HCT116 (cell line): ENCODE measurements at regions not wholly inside any gene's neighbourhood (a gene's known extent, or its start where the extent isn't known, plus 50 kb on each side); places are given as distances from the start of the nearest gene placed in this dataset.

Source experiments
- ATAC-seq: fragments of 200-7000 bp; cut with Tn5 transposase; 2 replicates; pipeline ENCODE4 v1.9.1; 2020; ENCODE audit warnings: mild to moderate bottlenecking, moderate library complexity
- BruUV-seq: library from RNA; stranded (reverse); fragments of 400-500 nt; replicated peaks from 2 replicates; lab custom pipeline; 2021; lab: Mats Ljungman, UMichigan
- CTCF ChIA-PET: fragments of 300-600 bp; sonication (Branson Sonifier 250); formaldehyde crosslinking; loops from one replicate; lab custom pipeline; 2021; ENCODE audit warnings: antibody characterized with exemption; lab: Charles Lee
- POLR2A ChIA-PET: fragments of 300-600, 350-600 bp; sonication (Branson Sonifier 250); formaldehyde crosslinking; loops from one replicate; lab custom pipeline; 2021; ENCODE audit warnings: antibody characterized with exemption; lab: Charles Lee
- RAD21 ChIA-PET, 2 experiments: fragments of 300-600 bp; sonication (Branson Sonifier 250); formaldehyde crosslinking; loops; one replicate each; lab custom pipeline; 2023; ENCODE audit warnings: low total read pairs in 2 of 2; ENCODE audit not compliant: uncharacterized antibody in 2 of 2, unreplicated experiment in 2 of 2, low non-redundant PET in 1 of 2; lab: Charles Lee
- DNase-seq: peaks from one replicate; pipeline ENCODE4 v3.0.0-alpha.2; 2010; ENCODE audit warnings: low read depth, low spot score
- H2AFZ ChIP-seq: fragments of 200-600 bp; shearing (Covaris generic), sonication (generic); 2 replicates; pipeline ENCODE4 v1.6.1; 2017; ENCODE audit warnings: low read depth, mixed run types, mixed read lengths, antibody characterized with exemption, low read length; ENCODE audit not compliant: poor library complexity, severe bottlenecking
- H3K27ac ChIP-seq: 2 replicates; pipeline ENCODE4 v1.5.1; 2012; ENCODE audit warnings: low read depth, low read length
- H3K27me3 ChIP-seq: fragments of 200-600 bp; sonication (generic); 2 replicates; pipeline ENCODE4 v1.6.1; 2016; ENCODE audit warnings: mixed run types, low read length, mixed read lengths; ENCODE audit not compliant: insufficient read depth
- H3K36me3 ChIP-seq, 2 experiments: fragments of 200-500 bp in 1 of 2; fragments of 200-600 bp in 1 of 2; sonication (Bioruptor generic) in 1 of 2; sonication (generic) in 1 of 2; 2 replicates each; pipeline versions ENCODE4 v1.5.1 to v1.6.1; 2014 to 2016; ENCODE audit warnings: low read length in 2 of 2, inconsistent platforms in 1 of 2, mixed read lengths in 1 of 2, mixed run types in 1 of 2; ENCODE audit not compliant: insufficient read depth in 2 of 2, control insufficient read depth in 1 of 2
- H3K4me1 ChIP-seq, 2 experiments: fragments of 200-600 bp in 1 of 2; sonication (generic) in 1 of 2; 2 replicates each; pipeline versions ENCODE4 v1.5.1 to v1.6.1; 2012 to 2017; ENCODE audit warnings: low read length in 2 of 2, inconsistent platforms in 1 of 2, mild to moderate bottlenecking in 1 of 2, mixed read lengths in 1 of 2, mixed run types in 1 of 2, moderate library complexity in 1 of 2; ENCODE audit not compliant: insufficient read depth in 2 of 2, control insufficient read depth in 1 of 2
- H3K4me2 ChIP-seq: fragments of 200-600 bp; sonication (generic); 2 replicates; pipeline ENCODE4 v1.6.1; 2017; ENCODE audit warnings: mixed run types, low read length, mixed read lengths
- H3K4me3 ChIP-seq, 2 experiments: fragments of 200-600 bp in 1 of 2; sonication (generic) in 1 of 2; replicated peaks in 1 of 2; 2 replicates each; pipeline ENCODE4 v1.5.1; 2011 to 2016; ENCODE audit warnings: low read length in 2 of 2, control low read depth in 1 of 2, low read depth in 1 of 2, mild to moderate bottlenecking in 1 of 2, mixed read lengths in 1 of 2, mixed run types in 1 of 2
- H3K79me2 ChIP-seq: fragments of 200-600 bp; sonication (generic); 2 replicates; pipeline ENCODE4 v1.6.1; 2017; ENCODE audit warnings: mild to moderate bottlenecking, mixed run types, low read length, moderate library complexity, mixed read lengths; ENCODE audit not compliant: insufficient read depth
- H3K9ac ChIP-seq: fragments of 200-600 bp; sonication (generic); 2 replicates; pipeline ENCODE4 v1.6.1; 2016; ENCODE audit warnings: low read length, mixed read lengths
- H3K9me2 ChIP-seq: fragments of 200-600 bp; sonication (generic), shearing (Covaris generic); 2 replicates; pipeline ENCODE4 v1.6.1; 2017; ENCODE audit warnings: mixed run types, mild to moderate bottlenecking, moderate library complexity; ENCODE audit not compliant: insufficient read depth
- H3K9me3 ChIP-seq, 2 experiments: fragments of 200-500 bp in 1 of 2; fragments of 200-600 bp in 1 of 2; sonication (Bioruptor generic) in 1 of 2; sonication (generic) in 1 of 2; 2 replicates each; pipeline ENCODE4 v1.6.1; 2014 to 2017; ENCODE audit warnings: low read length in 2 of 2, mixed read lengths in 2 of 2, inconsistent platforms in 1 of 2, low read depth in 1 of 2, mild to moderate bottlenecking in 1 of 2, mixed run types in 1 of 2, moderate library complexity in 1 of 2; ENCODE audit not compliant: control insufficient read depth in 1 of 2, insufficient read depth in 1 of 2
- H4K20me1 ChIP-seq: fragments of 200-600 bp; sonication (generic), shearing (Covaris generic); 2 replicates; pipeline ENCODE4 v1.6.1; 2017; ENCODE audit warnings: mixed run types, mild to moderate bottlenecking, moderate library complexity; ENCODE audit not compliant: insufficient read depth
- ATF3 ChIP-seq: IDR thresholded peaks from 2 replicates; pipeline ENCODE4 v1.6.1; 2012
- CBX3 ChIP-seq: IDR thresholded peaks from 2 replicates; pipeline ENCODE4 v1.6.1; 2012; ENCODE audit warnings: low read depth
- EGR1 ChIP-seq: IDR thresholded peaks from 2 replicates; pipeline ENCODE4 v1.6.1; 2012; ENCODE audit warnings: low read depth
- EZH2 ChIP-seq: fragments of 200-600 bp; sonication (generic); IDR thresholded peaks from 2 replicates; pipeline ENCODE4 v1.6.1; 2017; ENCODE audit warnings: antibody characterized with exemption, mixed run types
- EZH2phosphoT487 ChIP-seq: fragments of 200-600 bp; IDR thresholded peaks from 2 replicates; pipeline ENCODE4 v1.6.1; 2018; ENCODE audit warnings: antibody characterized with exemption, borderline replicate concordance
- JUND ChIP-seq: IDR thresholded peaks from 2 replicates; pipeline ENCODE4 v1.6.1; 2012
- MAX ChIP-seq: IDR thresholded peaks from 2 replicates; pipeline ENCODE4 v1.6.1; 2012
- POLR2AphosphoS5 ChIP-seq: IDR thresholded peaks from 2 replicates; pipeline ENCODE4 v1.6.1; 2011; ENCODE audit warnings: mild to moderate bottlenecking, low read depth, low read length, moderate library complexity
- RAD21 ChIP-seq: IDR thresholded peaks from 2 replicates; pipeline ENCODE4 v1.6.1; 2012; ENCODE audit warnings: low read depth, mild to moderate bottlenecking
- REST ChIP-seq: IDR thresholded peaks from 2 replicates; pipeline ENCODE4 v1.6.1; 2012; ENCODE audit warnings: low read depth
- SIN3A ChIP-seq: IDR thresholded peaks from 2 replicates; pipeline ENCODE4 v1.6.1; 2012; ENCODE audit warnings: low read depth
- SP1 ChIP-seq: IDR thresholded peaks from 2 replicates; pipeline ENCODE4 v1.6.1; 2012; ENCODE audit warnings: low read depth
- YY1 ChIP-seq: IDR thresholded peaks from 2 replicates; pipeline ENCODE4 v1.6.1; 2011; ENCODE audit warnings: low read length, low read depth, moderate library complexity, mild to moderate bottlenecking; ENCODE audit not compliant: insufficient replicate concordance; ENCODE audit errors: extremely low read depth
- ZBTB33 ChIP-seq: IDR thresholded peaks from 2 replicates; pipeline ENCODE4 v1.6.1; 2011; ENCODE audit warnings: mild to moderate bottlenecking, low read length, moderate library complexity; ENCODE audit not compliant: insufficient replicate concordance; ENCODE audit errors: extremely low read depth
- ZNF274 ChIP-seq: fragments of 200-500 bp; sonication (Bioruptor generic); IDR thresholded peaks from 2 replicates; pipeline ENCODE4 v1.6.1; 2014; ENCODE audit warnings: mild to moderate bottlenecking, low read depth, low read length, inconsistent platforms
- intact Hi-C: fragments of 100-400 bp; cut with micrococcal nuclease; formaldehyde crosslinking; loops from 2 replicates; pipeline ENCODE4 v1.10.0; 2022

DNA sequence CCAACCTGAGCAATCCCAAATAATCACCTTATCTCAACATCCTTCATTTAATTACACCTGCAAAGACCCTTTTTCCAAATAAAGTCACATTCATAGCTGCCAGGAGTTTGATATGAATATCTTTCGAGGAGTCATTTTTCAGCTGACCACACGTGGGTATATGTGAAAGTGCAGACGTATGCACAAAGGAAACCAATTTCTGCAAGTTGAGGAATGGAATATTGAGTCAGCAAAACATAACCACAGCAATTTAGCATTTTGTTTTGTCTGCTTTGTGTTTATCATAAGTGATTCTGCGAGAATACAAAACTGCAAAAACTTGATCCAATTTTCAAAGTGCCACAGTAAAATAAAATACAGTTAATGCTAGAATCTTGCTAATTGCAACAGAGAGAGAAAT, 295.9 kb downstream of the SUCLA2 start:
- Histone ChIP-seq H3K9me2 (no peaks in the 10 kb centered on the region), H3K27me3 (0 out of 2 replicates have a peak, but pooled peaks cover 11% of the 10 kb centered on the region), H3K9me3 (no peaks in the 10 kb centered on the region), H4K20me1 (no peaks in the 10 kb centered on the region), H3K79me2 (no peaks in the 10 kb centered on the region), H3K4me2 (no peak overlapping the region), H3K36me3 (no peaks in the 10 kb centered on the region), H3K4me3 (no peak overlapping the region), H3K9ac (no peak overlapping the region), H3K27ac (no peak overlapping the region), H2AFZ (no peak overlapping the region), H3K4me1 (no peaks in the 10 kb centered on the region)
- no peak for DNase-seq
- ATAC-seq, result no peak
- TF ChIP-seq MAX, result no peak
- no peak for TF ChIP-seq JUND
- no peak for TF ChIP-seq EGR1
- TF ChIP-seq YY1, result no peak
- no peak for TF ChIP-seq EZH2
- TF ChIP-seq ZNF274, result no peak
- no peak for TF ChIP-seq SP1
- TF ChIP-seq EZH2phosphoT487, result no peak
- no peak for TF ChIP-seq CBX3
- TF ChIP-seq POLR2AphosphoS5, result no peak
- TF ChIP-seq RAD21, result no peak
- TF ChIP-seq SIN3A, result no peak
- TF ChIP-seq ATF3, result no peak
- no peak for TF ChIP-seq REST
- TF ChIP-seq ZBTB33, result no peak
- ChIA-PET RAD21 (no interaction called here), POLR2A (no interaction called here), CTCF (no interaction called here)
- no TSS peak for BruUV-seq
- intact Hi-C loops, result no loop called here
